Activated T-cell treated with anti-CD3 and anti-CD28 coated beads, Interleukin-2, amount 50 U/mL, for 72 hours (primary cell): ENCODE measurements at regions not wholly inside any gene's neighbourhood (a gene's known extent, or its start where the extent isn't known, plus 50 kb on each side); places are given as distances from the start of the nearest gene placed in this dataset.

Experiments used
- ATAC-seq, 2 donors: fragments of 150-1000 bp; cut with Tn5 transposase; replicated peaks in 1 of 2; 2 replicates each; pipeline ENCODE4 v1.10.0; 2021; ENCODE audit warnings: moderate library complexity in 2 of 2, mild to moderate bottlenecking in 1 of 2
- DNase-seq, 2 donors: peaks; one replicate each; pipeline ENCODE4 v3.0.0; 2021 to 2022; ENCODE audit warnings: mixed read lengths in 1 of 2
- H3K27ac Mint-ChIP-seq: one replicate; pipeline ENCODE4 v1.8.0; 2022; ENCODE audit warnings: mild to moderate bottlenecking, moderate library complexity, mixed read lengths
- H3K27me3 Mint-ChIP-seq: one replicate; pipeline ENCODE4 v1.8.0; 2022; ENCODE audit warnings: low read depth, mixed read lengths
- H3K36me3 Mint-ChIP-seq, 2 donors: one replicate each; pipeline ENCODE4 v1.8.0; 2022; ENCODE audit warnings: mixed read lengths in 2 of 2, mild to moderate bottlenecking in 1 of 2; ENCODE audit not compliant: insufficient read depth in 2 of 2
- H3K4me1 Mint-ChIP-seq: one replicate; pipeline ENCODE4 v1.8.0; 2022; ENCODE audit warnings: low read depth, mixed read lengths
- H3K4me3 Mint-ChIP-seq, 2 donors: one replicate each; pipeline ENCODE4 v1.8.0; 2022; ENCODE audit warnings: mild to moderate bottlenecking in 2 of 2, mixed read lengths in 2 of 2, moderate library complexity in 2 of 2
- H3K9me3 Mint-ChIP-seq, 2 donors: one replicate each; pipeline ENCODE4 v1.8.0; 2022; ENCODE audit warnings: mixed read lengths in 2 of 2

GRCh38 chr3:174767406-174767805, 91.7 kb upstream of the NAALADL2 start:
- no peak overlapping the region for H3K4me3 Mint-ChIP-seq
- H3K27me3 Mint-ChIP-seq: no peaks in the 10 kb centered on the region
- no peak overlapping the region for H3K27ac Mint-ChIP-seq
- no peaks in the 10 kb centered on the region for H3K4me1 Mint-ChIP-seq
- ATAC-seq: no peak
- H3K36me3 Mint-ChIP-seq: no peaks in the 10 kb centered on the region
- no peak for DNase-seq
- H3K9me3 Mint-ChIP-seq: peaks cover 0 to 7% of the 10 kb centered on the region in 2 donors

DNA sequence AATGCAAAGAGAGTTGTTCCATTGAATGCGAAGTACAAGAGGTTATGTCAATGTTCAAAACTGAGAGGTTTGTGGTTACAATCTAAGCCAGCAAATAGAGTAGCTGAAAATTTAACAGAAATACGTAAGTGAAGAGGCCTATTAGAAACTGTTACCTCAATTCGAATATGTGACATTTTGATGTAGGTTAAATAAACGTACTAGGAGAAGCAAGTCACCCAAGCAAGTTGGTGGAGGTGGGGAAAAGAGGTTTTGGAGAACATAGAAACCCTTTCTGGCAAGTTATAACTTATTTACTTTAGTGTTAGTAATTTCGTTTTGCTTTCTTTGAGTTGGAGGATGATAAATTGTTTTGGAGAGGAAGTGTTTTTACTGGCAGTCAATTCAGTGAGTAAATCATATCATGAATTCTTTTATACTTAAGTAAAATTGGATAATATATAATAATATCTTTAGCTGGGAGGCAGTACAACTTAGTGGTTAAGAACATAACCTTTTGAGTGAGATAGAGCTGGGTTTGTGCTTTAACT, 91.2 kb upstream of the NAALADL2 start:
- H3K4me3 Mint-ChIP-seq: no peak overlapping the region
- H3K36me3 Mint-ChIP-seq: no peaks in the 10 kb centered on the region
- H3K27ac Mint-ChIP-seq: no peak overlapping the region
- ATAC-seq: no peak
- no peaks in the 10 kb centered on the region for H3K27me3 Mint-ChIP-seq
- H3K9me3 Mint-ChIP-seq: peaks cover 0 to 7% of the 10 kb centered on the region in 2 donors
- H3K4me1 Mint-ChIP-seq: no peaks in the 10 kb centered on the region
- DNase-seq: no peak

DNA sequence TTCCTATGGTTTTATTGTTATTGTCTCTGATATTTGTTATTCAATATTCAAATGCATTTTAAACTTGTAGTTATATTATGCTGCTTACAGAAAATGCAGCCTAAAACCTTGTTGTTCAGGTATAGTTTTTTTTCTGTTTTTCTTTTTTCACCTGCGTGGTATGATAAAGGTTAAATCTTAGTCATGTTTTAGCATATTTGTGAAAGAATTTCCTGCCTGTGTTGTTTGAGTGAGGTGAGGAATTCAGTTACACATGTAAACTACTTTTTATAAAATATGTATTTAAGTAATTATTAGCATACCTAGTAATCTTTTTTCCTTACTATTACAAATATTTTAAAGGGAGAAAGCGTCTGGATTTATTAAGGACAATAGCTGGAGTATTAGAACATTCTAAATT, 90.0 kb upstream of the NAALADL2 start:
- H3K27me3 Mint-ChIP-seq: no peaks in the 10 kb centered on the region

DNA sequence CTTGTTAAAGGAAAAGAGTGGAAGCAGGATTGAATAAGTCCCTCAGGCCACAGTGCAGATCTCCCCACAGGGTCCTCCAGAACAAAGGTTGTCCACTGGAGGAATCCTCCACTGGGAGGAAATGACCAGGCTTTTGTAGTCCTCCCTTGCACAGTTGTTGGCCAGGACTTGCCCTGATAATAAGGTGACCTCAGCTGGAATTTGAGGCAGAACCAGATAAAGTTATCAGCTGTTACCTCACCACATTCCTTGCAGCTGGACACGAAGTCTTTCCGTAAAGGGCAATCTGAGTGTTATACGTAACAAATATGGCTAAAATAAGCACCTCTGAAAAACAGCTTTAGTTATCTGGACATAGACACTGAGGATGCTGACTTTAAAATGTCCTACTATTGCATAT, 83.5 kb upstream of the NAALADL2 start:
- no peak for ATAC-seq
- no peaks in the 10 kb centered on the region for H3K36me3 Mint-ChIP-seq
- peaks cover 9% of the 10 kb centered on the region in 2 donors for H3K9me3 Mint-ChIP-seq

More for the DNA sequence above, 90.0 kb upstream of the NAALADL2 start:
- ATAC-seq (no peak), DNase-seq (no peak)
- H3K4me3 Mint-ChIP-seq: no peak overlapping the region
- H3K9me3 Mint-ChIP-seq: peaks cover 2 to 10% of the 10 kb centered on the region in 2 donors
- no peaks in the 10 kb centered on the region for H3K4me1 Mint-ChIP-seq
- H3K36me3 Mint-ChIP-seq: no peaks in the 10 kb centered on the region
- H3K27ac Mint-ChIP-seq: no peak overlapping the region

DNA sequence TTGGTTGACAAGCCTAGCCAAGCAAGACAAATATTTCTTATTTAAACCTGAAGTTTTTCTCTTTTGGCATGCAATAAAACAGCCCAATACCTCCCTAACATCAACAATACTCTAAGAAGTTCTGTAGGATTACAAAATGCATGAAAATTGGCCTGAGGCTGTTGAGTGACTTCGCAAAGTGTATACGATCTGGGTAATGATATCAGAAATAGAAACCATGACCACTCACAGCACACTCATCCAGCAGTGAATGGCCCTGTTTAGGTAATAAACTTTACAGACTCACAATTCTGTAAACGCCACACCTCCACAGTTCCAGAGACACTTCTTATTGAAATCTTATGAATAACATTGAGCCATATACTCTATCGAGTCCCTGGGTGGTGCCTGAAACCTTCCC, 83.0 kb upstream of the NAALADL2 start:
- Mint-ChIP-seq H3K9me3 (peaks cover 9 to 10% of the 10 kb centered on the region in 2 donors), H3K27ac (no peak overlapping the region), H3K4me1 (no peaks in the 10 kb centered on the region), H3K27me3 (no peaks in the 10 kb centered on the region), H3K36me3 (no peaks in the 10 kb centered on the region), H3K4me3 (no peak overlapping the region)
- DNase-seq (no peak), ATAC-seq (no peak)

More for the DNA sequence above, 83.5 kb upstream of the NAALADL2 start:
- Mint-ChIP-seq H3K4me3 (no peak overlapping the region), H3K27me3 (no peaks in the 10 kb centered on the region), H3K4me1 (no peaks in the 10 kb centered on the region), H3K27ac (no peak overlapping the region)
- no peak for DNase-seq

DNA sequence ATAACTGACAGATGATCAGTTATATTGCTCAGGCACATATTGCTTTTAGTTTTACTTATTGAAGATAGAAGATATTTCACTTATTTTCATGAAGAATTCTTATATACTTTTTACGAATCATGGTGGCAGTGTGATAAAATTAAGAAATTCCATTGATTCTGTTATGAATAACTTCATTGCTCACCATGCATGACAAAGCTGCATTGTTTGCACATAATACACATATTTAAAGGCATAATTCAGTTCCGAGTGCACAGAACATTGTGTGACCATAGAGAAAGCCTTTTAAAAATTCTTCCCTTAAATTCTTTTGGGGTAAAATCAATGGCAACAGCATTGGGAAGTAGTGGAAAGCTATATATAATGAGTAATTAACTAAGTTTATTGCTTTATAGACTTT, 82.5 kb upstream of the NAALADL2 start:
- DNase-seq: no peak
- ATAC-seq: no peak
- Mint-ChIP-seq H3K27ac (no peak overlapping the region), H3K4me3 (no peak overlapping the region), H3K4me1 (no peaks in the 10 kb centered on the region), H3K9me3 (peaks cover 11 to 12% of the 10 kb centered on the region in 2 donors), H3K36me3 (no peaks in the 10 kb centered on the region), H3K27me3 (no peaks in the 10 kb centered on the region)

DNA sequence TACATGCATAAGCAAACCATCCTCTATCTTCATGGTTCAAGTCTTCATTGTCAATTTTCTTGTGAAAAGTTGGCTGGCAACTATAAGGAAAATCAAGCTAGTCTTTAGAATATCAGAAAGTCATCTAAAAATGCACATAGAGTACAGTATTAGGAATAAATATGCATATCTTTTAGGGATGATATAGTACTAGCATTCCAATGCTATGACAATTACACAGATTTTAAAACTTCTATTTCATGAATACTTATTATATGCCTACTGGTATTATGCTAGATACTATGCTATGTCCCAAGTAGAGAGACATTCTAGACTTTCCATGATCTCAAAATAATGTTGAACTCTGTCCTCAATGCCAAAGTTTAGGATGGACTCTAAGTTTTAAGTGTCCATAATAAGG, 81.3 kb upstream of the NAALADL2 start:
- peaks cover 12% of the 10 kb centered on the region in 2 donors for H3K9me3 Mint-ChIP-seq
- H3K4me1 Mint-ChIP-seq: no peaks in the 10 kb centered on the region
- H3K36me3 Mint-ChIP-seq: no peaks in the 10 kb centered on the region
- H3K27me3 Mint-ChIP-seq: no peaks in the 10 kb centered on the region
- DNase-seq: no peak
- H3K4me3 Mint-ChIP-seq: no peak overlapping the region
- H3K27ac Mint-ChIP-seq: no peak overlapping the region
- no peak for ATAC-seq

DNA sequence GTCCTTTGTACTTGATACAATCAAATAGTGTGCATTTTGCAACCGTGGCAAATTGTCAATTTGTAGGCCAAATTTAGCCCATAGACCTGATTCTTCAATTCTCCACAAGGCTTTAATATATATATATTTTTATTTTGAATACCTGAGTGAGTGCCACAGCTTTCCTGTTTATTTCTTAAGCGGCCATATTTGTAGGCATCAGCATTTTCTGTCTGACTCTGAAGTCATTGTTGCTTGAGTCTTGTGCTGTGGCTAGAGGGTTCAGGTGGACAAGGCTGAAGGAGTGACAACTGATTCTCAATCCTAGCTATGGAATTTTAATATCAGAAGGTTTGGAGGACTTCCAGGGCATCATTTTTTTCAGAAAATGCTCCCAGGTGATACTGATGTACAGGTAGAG, 75.6 kb upstream of the NAALADL2 start:
- DNase-seq (no peak), ATAC-seq (no peak)
- Mint-ChIP-seq H3K27me3 (no peaks in the 10 kb centered on the region), H3K27ac (no peak overlapping the region), H3K9me3 (peaks cover 11 to 13% of the 10 kb centered on the region in 2 donors), H3K36me3 (no peaks in the 10 kb centered on the region), H3K4me1 (no peaks in the 10 kb centered on the region), H3K4me3 (no peak overlapping the region)

- DNase-seq (no peak), ATAC-seq (no peak)
- H3K4me3 Mint-ChIP-seq: no peak overlapping the region
- H3K27ac Mint-ChIP-seq: no peak overlapping the region
- peaks cover 9 to 13% of the 10 kb centered on the region in 2 donors for H3K9me3 Mint-ChIP-seq
- no peaks in the 10 kb centered on the region for H3K27me3 Mint-ChIP-seq
- H3K36me3 Mint-ChIP-seq: no peaks in the 10 kb centered on the region
- no peaks in the 10 kb centered on the region for H3K4me1 Mint-ChIP-seq
Observed at GRCh38 chr3:174784206-174784934, 74.8 kb upstream of the NAALADL2 start.

- DNase-seq: no peak
- Mint-ChIP-seq H3K4me1 (no peaks in the 10 kb centered on the region), H3K36me3 (no peaks in the 10 kb centered on the region), H3K27ac (no peak overlapping the region), H3K4me3 (no peak overlapping the region), H3K27me3 (no peaks in the 10 kb centered on the region), H3K9me3 (peaks cover 3 to 6% of the 10 kb centered on the region in 2 donors)
- ATAC-seq: no peak
Observed at GRCh38 chr3:174786825-174787224, 72.3 kb upstream of the NAALADL2 start.

DNA sequence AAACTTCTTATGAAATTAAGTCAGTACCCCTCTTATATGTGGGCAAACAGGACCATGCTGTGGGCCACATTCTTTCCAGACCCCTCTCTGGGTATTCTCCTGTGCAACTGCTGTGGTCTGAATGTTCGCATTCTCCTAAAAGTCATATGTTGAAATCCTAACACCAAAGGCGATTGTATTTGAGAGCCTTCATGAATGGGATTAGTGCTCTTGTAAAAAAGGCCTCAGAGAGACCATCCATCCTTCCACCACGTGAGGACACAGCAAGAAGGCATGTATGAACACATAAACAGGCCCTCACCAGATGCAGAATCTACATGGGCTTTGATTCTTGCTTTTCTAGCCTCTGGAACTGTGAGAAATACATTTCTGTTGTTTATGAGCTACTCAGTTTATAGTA, 68.0 kb upstream of the NAALADL2 start:
- Mint-ChIP-seq H3K36me3 (no peaks in the 10 kb centered on the region), H3K4me3 (no peak overlapping the region), H3K27ac (no peak overlapping the region), H3K9me3 (peaks cover 3 to 6% of the 10 kb centered on the region in 2 donors), H3K27me3 (no peaks in the 10 kb centered on the region), H3K4me1 (no peaks in the 10 kb centered on the region)
- DNase-seq (no peak), ATAC-seq (no peak)

DNA sequence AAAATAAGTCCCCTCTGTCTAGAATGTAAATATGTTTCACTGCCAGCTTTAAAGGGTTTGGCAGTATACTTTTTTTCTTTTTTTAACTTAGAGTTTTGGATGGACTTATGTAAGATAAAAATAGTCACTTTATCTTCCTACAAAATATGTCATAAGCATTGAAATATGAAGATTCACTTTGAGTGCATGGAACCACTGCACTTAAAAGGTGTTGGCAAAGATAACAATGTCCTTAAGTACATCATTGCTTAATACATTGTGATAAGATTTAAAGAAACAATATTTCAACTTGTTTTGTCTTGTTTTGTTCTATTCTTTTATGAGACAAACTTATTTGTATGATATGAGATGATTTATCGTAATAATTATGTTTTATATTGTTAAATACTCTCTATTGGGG, 66.3 kb upstream of the NAALADL2 start:
- ATAC-seq (no peak), DNase-seq (no peak)
- H3K9me3 Mint-ChIP-seq: peaks cover 3 to 10% of the 10 kb centered on the region in 2 donors
- H3K27me3 Mint-ChIP-seq: no peaks in the 10 kb centered on the region
- H3K4me1 Mint-ChIP-seq: no peaks in the 10 kb centered on the region
- no peak overlapping the region for H3K27ac Mint-ChIP-seq
- no peaks in the 10 kb centered on the region for H3K36me3 Mint-ChIP-seq
- no peak overlapping the region for H3K4me3 Mint-ChIP-seq
